ENCODE measurements at regions not wholly inside any gene's neighbourhood (a gene's known extent, or its start where the extent isn't known, plus 50 kb on each side); places are given as distances from the start of the nearest gene placed in this dataset.

- TF ChIP-seq, protein P1, sequence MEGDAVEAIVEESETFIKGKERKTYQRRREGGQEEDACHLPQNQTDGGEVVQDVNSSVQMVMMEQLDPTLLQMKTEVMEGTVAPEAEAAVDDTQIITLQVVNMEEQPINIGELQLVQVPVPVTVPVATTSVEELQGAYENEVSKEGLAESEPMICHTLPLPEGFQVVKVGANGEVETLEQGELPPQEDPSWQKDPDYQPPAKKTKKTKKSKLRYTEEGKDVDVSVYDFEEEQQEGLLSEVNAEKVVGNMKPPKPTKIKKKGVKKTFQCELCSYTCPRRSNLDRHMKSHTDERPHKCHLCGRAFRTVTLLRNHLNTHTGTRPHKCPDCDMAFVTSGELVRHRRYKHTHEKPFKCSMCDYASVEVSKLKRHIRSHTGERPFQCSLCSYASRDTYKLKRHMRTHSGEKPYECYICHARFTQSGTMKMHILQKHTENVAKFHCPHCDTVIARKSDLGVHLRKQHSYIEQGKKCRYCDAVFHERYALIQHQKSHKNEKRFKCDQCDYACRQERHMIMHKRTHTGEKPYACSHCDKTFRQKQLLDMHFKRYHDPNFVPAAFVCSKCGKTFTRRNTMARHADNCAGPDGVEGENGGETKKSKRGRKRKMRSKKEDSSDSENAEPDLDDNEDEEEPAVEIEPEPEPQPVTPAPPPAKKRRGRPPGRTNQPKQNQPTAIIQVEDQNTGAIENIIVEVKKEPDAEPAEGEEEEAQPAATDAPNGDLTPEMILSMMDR (IDR thresholded peaks at IDR 0.05; ENCODE audit: insufficient read depth, missing control alignments): no peak
- no peak for FAIRE-seq
- DNase-seq (ENCODE audit: insufficient read length, low spot score): no peak
These were observed 313.7 kb downstream of the SOX4 start for GRCh38 chr6:21907291-21907690.

DNA sequence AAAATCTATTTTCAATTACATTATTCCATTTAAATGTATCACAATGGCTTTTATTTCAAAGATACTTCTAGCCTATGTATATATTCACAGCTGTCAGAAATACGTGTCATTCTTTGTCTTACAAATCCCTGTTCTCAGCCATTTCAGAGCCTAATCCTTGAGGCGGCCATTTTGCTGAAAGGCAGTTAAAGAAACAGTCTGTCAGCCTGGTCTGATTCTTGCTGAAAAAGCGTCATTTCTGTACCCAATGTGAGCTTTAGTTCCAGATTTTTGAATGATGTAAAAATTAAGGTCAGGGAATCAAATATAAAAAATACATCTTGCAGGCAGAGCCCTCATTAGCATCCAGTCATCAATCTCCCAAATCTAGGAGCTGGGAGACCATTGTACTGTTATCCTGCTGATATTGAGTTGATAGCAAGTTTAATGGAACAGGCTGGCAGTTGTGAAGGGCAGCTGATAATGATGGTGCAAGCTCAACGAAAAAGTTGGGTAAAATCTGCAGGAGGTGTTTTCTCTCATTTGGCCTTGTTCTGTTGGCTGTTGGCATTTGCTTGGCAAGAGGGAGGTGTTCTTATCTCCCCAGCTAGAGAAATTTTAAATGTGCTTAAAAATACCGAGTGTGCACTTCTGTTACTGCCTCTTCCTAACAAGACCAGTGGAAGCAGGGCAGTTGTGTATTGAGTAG, 314.8 kb downstream of the SOX4 start:
- DNase-seq (ENCODE audit: insufficient read length, low spot score) (no peak), FAIRE-seq (no peak)
- TF ChIP-seq, protein P1 (IDR thresholded peaks at IDR 0.05; ENCODE audit: insufficient read depth, missing control alignments): no peak

DNA sequence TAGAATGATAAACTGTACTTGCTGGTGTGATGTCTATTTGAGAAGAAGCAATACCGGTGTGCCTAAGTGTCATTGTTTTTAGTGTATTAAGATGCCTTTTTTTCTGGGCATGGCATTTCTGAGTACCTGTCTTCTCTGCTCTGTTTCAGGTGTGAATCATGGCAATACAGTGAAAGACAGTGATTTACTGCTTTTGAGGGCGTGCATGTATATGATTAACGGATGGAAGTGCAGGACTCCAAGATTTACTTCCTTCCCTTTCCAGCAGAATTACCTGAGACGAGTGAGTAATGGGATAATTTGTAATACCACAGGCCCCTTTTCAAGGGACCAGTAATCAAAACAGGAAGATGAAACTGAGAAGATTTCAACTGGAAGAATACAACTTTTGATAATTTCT, 315.8 kb downstream of the SOX4 start:
- FAIRE-seq (no peak), DNase-seq (ENCODE audit: insufficient read length, low spot score) (no peak)
- TF ChIP-seq, protein P1 (IDR thresholded peaks at IDR 0.05; ENCODE audit: insufficient read depth, missing control alignments): no peak

DNA sequence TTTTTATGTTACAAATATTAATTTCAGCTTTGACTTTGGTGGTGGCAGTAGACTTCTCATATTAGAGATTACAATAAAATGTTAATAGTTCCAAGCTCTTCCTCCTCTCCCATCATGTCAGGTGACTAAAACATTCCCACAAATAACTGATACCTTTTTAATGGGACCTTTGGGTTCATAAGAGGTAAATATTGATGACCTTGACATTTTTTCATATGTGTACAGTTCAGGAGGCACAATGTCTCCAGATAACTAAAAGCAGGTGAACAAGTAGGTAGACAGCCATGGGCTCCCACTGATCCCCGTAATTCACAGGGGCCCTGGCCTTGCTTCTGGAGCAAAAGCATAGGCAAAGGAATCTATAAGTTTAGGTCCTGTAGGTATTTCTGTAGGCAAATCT, 317.7 kb downstream of the SOX4 start:
- no peak for DNase-seq (ENCODE audit: insufficient read length, low spot score)
- FAIRE-seq: no peak
- TF ChIP-seq, protein P1 (IDR thresholded peaks at IDR 0.05; ENCODE audit: insufficient read depth, missing control alignments): no peak

DNA sequence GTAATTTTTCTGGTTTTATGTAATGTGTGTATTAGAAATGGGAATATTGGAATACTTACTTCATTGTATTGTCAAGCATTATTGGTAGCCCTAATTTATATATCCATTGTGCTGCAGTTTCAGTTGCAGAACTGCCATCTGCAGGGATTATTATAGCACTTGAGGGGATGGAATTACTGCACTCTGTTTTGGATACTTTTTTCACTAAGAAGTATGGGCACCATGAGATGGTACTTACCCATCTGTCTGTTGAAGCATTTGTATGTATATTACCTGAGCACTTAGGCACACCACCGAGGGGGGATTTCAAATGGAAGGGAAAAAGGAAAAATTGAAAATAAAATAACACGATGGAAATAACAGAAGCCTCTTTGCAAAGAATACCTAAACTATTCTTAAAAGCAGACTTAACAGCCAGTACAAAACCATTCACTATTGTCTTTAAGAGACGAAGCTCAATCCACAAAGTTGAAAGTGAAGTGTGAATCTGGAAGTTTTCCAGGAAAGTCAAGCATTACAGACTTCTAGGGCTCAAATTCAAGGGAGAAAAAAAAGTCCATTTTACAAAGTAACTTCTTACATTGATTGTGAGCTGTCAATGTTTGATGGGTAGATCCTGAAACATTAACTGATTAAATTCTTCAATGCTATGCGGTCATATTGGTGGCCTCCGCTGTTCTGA, 318.7 kb downstream of the SOX4 start:
- FAIRE-seq (no peak), DNase-seq (ENCODE audit: insufficient read length, low spot score) (no peak)
- TF ChIP-seq, protein P1 (IDR thresholded peaks at IDR 0.05; ENCODE audit: insufficient read depth, missing control alignments): no peak

- FAIRE-seq (no peak), DNase-seq (ENCODE audit: insufficient read length, low spot score) (no peak)
- TF ChIP-seq, protein P1 (IDR thresholded peaks at IDR 0.05; ENCODE audit: insufficient read depth, missing control alignments): no peak
These were observed 320.8 kb downstream of the SOX4 start for GRCh38 chr6:21914121-21914973.
